ENCODE measurements at regions not wholly inside any gene's neighbourhood (a gene's known extent, or its start where the extent isn't known, plus 50 kb on each side); places are given as distances from the start of the nearest gene placed in this dataset.

DNA sequence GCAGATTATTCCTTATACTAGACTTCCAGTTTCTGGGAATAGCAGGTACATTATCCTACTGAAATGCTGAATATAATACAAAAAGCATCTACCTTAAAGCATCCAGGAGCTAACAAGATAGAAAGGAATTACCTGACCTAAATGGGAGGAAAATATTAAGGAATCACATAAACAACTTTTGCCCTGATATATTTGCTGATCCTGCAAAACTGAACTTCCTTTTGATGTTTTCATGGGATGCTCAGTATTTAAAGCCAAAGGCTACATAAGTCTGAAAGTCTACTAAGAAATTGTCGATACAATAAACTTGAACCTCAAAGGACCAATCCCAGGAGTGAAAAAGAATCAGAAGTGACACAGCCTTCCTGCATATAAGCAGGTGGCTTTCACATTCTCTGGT lies 85.6 kb upstream of the C1orf21 start:
- ATAC-seq, result no peak
- TF ChIP-seq BACH2 (CRISPR knock-in tag; IDR thresholded peaks at IDR 0.05; ENCODE audit: borderline replicate concordance) (no peak), ARNTL (CRISPR knock-in tag; IDR thresholded peaks at IDR 0.05; ENCODE audit: borderline replicate concordance, low read depth) (no peak), ISL1 (CRISPR knock-in tag; IDR thresholded peaks at IDR 0.05) (no peak), ZC3H10 (CRISPR knock-in tag; IDR thresholded peaks at IDR 0.05) (no peak), TOX (CRISPR knock-in tag; IDR thresholded peaks at IDR 0.05; ENCODE audit: borderline replicate concordance) (no peak), OSR1 (CRISPR knock-in tag; IDR thresholded peaks at IDR 0.05) (no peak), GLIS3 (CRISPR knock-in tag; IDR thresholded peaks at IDR 0.05) (no peak), CSDC2 (CRISPR knock-in tag; IDR thresholded peaks at IDR 0.05) (no peak), ZFP3 (CRISPR knock-in tag; IDR thresholded peaks at IDR 0.05) (no peak), ZNF70 (CRISPR knock-in tag; IDR thresholded peaks at IDR 0.05) (no peak), ZNF565 (CRISPR knock-in tag; conservative IDR thresholded peaks at IDR 0.05; ENCODE audit: low read depth) (no peak), SNAI2 (CRISPR knock-in tag; IDR thresholded peaks at IDR 0.05) (no peak), PPARA (CRISPR knock-in tag; IDR thresholded peaks at IDR 0.05; ENCODE audit: borderline replicate concordance) (no peak)
- TF ChIP-seq, protein P1, sequence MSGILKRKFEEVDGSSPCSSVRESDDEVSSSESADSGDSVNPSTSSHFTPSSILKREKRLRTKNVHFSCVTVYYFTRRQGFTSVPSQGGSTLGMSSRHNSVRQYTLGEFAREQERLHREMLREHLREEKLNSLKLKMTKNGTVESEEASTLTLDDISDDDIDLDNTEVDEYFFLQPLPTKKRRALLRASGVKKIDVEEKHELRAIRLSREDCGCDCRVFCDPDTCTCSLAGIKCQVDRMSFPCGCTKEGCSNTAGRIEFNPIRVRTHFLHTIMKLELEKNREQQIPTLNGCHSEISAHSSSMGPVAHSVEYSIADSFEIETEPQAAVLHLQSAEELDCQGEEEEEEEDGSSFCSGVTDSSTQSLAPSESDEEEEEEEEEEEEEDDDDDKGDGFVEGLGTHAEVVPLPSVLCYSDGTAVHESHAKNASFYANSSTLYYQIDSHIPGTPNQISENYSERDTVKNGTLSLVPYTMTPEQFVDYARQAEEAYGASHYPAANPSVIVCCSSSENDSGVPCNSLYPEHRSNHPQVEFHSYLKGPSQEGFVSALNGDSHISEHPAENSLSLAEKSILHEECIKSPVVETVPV (CRISPR knock-in tag; IDR thresholded peaks at IDR 0.05), result no peak
- TF ChIP-seq, protein P2, sequence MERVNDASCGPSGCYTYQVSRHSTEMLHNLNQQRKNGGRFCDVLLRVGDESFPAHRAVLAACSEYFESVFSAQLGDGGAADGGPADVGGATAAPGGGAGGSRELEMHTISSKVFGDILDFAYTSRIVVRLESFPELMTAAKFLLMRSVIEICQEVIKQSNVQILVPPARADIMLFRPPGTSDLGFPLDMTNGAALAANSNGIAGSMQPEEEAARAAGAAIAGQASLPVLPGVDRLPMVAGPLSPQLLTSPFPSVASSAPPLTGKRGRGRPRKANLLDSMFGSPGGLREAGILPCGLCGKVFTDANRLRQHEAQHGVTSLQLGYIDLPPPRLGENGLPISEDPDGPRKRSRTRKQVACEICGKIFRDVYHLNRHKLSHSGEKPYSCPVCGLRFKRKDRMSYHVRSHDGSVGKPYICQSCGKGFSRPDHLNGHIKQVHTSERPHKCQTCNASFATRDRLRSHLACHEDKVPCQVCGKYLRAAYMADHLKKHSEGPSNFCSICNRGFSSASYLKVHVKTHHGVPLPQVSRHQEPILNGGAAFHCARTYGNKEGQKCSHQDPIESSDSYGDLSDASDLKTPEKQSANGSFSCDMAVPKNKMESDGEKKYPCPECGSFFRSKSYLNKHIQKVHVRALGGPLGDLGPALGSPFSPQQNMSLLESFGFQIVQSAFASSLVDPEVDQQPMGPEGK (CRISPR knock-in tag; IDR thresholded peaks at IDR 0.05; ENCODE audit: borderline replicate concordance), result no peak

DNA sequence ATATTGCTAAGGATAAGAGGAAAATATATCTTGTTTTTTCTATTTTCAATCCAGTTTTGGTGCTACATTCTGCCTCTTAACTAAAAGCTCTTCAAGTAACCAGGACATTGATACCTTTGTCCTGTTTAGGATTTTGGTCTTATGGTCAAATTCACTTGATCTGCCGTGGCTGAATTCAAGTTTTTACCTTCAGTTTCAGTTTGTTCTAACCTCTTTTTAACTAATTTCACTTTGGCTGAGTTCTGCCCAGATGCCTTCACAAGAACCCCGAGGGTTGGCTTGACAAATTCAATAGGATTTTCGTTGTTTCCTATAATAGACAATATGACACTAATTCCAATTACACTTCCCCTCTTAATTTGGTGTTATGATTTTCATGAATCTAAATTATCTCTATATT lies 84.5 kb upstream of the C1orf21 start:
- no peak for ATAC-seq
- TF ChIP-seq ZNF70 (CRISPR knock-in tag; IDR thresholded peaks at IDR 0.05), result no peak
- no peak for TF ChIP-seq CREB5 (CRISPR knock-in tag; IDR thresholded peaks at IDR 0.05; ENCODE audit: low read depth)
- TF ChIP-seq, protein P1 (CRISPR knock-in tag; IDR thresholded peaks at IDR 0.05), result no peak
- TF ChIP-seq TCF4 (CRISPR knock-in tag; IDR thresholded peaks at IDR 0.05; ENCODE audit: borderline replicate concordance), result no peak
- TF ChIP-seq ZNF8 (CRISPR knock-in tag; IDR thresholded peaks at IDR 0.05), result no peak
- no peak for TF ChIP-seq ZFP30 (CRISPR knock-in tag; IDR thresholded peaks at IDR 0.05)
- TF ChIP-seq ISL1 (CRISPR knock-in tag; IDR thresholded peaks at IDR 0.05), result no peak
- TF ChIP-seq RARB (CRISPR knock-in tag; IDR thresholded peaks at IDR 0.05), result no peak
- TF ChIP-seq, protein P2 (CRISPR knock-in tag; IDR thresholded peaks at IDR 0.05; ENCODE audit: borderline replicate concordance), result no peak
- no peak for TF ChIP-seq ESRRG (CRISPR knock-in tag; IDR thresholded peaks at IDR 0.05)
- no peak for TF ChIP-seq CSDC2 (CRISPR knock-in tag; IDR thresholded peaks at IDR 0.05)
- TF ChIP-seq SNAI2 (CRISPR knock-in tag; IDR thresholded peaks at IDR 0.05), result no peak
- TF ChIP-seq POU6F1 (CRISPR knock-in tag; IDR thresholded peaks at IDR 0.05; ENCODE audit: borderline replicate concordance, low read depth), result no peak
- TF ChIP-seq ZNF565 (CRISPR knock-in tag; conservative IDR thresholded peaks at IDR 0.05; ENCODE audit: low read depth), result no peak
- no peak for TF ChIP-seq GLIS3 (CRISPR knock-in tag; IDR thresholded peaks at IDR 0.05)
- TF ChIP-seq TSHZ2 (CRISPR knock-in tag; IDR thresholded peaks at IDR 0.05), result no peak
- no peak for TF ChIP-seq PPARA (CRISPR knock-in tag; IDR thresholded peaks at IDR 0.05; ENCODE audit: borderline replicate concordance)
- no peak for TF ChIP-seq ZC3H10 (CRISPR knock-in tag; IDR thresholded peaks at IDR 0.05)
- no peak for TF ChIP-seq ARNTL (CRISPR knock-in tag; IDR thresholded peaks at IDR 0.05; ENCODE audit: borderline replicate concordance, low read depth)

All from SK-N-SH treated with all-trans-retinoic acid at 6 μM for 48 hours (cell line).